ENCODE measurements at regions not wholly inside any gene's neighbourhood (a gene's known extent, or its start where the extent isn't known, plus 50 kb on each side); places are given as distances from the start of the nearest gene placed in this dataset.

DNA sequence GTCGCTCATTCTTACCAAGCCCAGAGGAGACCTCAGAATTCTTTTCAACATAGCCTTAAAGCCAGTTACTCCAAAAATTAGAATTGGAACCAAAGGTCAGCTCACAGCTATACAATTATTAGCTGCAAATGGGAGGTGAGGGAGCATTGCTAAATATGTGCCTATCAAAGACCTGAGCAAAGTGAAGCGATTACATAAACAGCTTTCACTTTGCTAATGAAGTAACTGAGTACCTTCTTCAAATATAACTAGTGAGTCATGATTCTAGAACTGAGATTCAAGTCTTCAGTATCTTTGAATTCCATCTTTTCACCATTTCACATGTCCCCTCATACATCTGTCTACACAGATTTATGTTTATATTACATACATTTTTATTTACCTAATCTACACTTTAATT, 122.6 kb downstream of the P2RY1 start:
- TF ChIP-seq ATF6 (CRISPR knock-in tag; IDR thresholded peaks at IDR 0.05) = no peak
- no peak for TF ChIP-seq CTCF (IDR thresholded peaks at IDR 0.05)
- TF ChIP-seq, protein P1, sequence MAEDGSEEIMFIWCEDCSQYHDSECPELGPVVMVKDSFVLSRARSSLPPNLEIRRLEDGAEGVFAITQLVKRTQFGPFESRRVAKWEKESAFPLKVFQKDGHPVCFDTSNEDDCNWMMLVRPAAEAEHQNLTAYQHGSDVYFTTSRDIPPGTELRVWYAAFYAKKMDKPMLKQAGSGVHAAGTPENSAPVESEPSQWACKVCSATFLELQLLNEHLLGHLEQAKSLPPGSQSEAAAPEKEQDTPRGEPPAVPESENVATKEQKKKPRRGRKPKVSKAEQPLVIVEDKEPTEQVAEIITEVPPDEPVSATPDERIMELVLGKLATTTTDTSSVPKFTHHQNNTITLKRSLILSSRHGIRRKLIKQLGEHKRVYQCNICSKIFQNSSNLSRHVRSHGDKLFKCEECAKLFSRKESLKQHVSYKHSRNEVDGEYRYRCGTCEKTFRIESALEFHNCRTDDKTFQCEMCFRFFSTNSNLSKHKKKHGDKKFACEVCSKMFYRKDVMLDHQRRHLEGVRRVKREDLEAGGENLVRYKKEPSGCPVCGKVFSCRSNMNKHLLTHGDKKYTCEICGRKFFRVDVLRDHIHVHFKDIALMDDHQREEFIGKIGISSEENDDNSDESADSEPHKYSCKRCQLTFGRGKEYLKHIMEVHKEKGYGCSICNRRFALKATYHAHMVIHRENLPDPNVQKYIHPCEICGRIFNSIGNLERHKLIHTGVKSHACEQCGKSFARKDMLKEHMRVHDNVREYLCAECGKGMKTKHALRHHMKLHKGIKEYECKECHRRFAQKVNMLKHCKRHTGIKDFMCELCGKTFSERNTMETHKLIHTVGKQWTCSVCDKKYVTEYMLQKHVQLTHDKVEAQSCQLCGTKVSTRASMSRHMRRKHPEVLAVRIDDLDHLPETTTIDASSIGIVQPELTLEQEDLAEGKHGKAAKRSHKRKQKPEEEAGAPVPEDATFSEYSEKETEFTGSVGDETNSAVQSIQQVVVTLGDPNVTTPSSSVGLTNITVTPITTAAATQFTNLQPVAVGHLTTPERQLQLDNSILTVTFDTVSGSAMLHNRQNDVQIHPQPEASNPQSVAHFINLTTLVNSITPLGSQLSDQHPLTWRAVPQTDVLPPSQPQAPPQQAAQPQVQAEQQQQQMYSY (CRISPR knock-in tag; IDR thresholded peaks at IDR 0.05) = no peak
- TF ChIP-seq E2F4 (CRISPR knock-in tag; IDR thresholded peaks at IDR 0.05; ENCODE audit: borderline replicate concordance, low read depth) = no peak
- no peak for TF ChIP-seq MXD4 (CRISPR knock-in tag; IDR thresholded peaks at IDR 0.05; ENCODE audit: borderline replicate concordance)
- TF ChIP-seq NR1H2 (CRISPR knock-in tag; IDR thresholded peaks at IDR 0.05) = no peak
- TF ChIP-seq ZNF263 (CRISPR knock-in tag; IDR thresholded peaks at IDR 0.05; ENCODE audit: low read depth) = no peak
- TF ChIP-seq FOXP1 (CRISPR knock-in tag; IDR thresholded peaks at IDR 0.05; ENCODE audit: borderline replicate concordance) = no peak
- no peak for TF ChIP-seq NR2C2 (CRISPR knock-in tag; IDR thresholded peaks at IDR 0.05)
- TF ChIP-seq MYBL2 (CRISPR knock-in tag; IDR thresholded peaks at IDR 0.05) = no peak
- TF ChIP-seq ETV6 (CRISPR knock-in tag; IDR thresholded peaks at IDR 0.05) = no peak

All from WTC11 (cell line).